ENCODE measurements at regions not wholly inside any gene's neighbourhood (a gene's known extent, or its start where the extent isn't known, plus 50 kb on each side); places are given as distances from the start of the nearest gene placed in this dataset.
A peak's percentile ranks its signal among the peaks of the same experiment; 100 is the strongest.

DNA sequence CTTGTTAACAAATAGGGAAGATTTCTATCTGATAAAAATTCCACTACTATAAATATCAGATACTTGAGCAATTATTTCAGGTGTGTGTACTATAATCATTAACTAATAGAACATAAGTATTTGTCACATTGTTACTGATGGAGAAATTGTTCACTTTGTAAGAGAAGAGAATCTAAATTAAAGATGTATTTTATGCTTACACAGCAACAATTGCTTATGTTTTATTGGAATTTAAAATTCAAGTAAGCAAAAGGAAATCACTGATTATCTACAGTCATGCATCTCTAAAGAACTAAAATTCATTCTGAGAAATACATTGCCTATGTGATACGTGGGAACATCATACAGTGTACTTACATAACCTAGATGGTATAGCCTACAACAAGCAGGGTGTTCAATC, 1590.8 kb downstream of the GRIK2 start:
- no TSS peak for BruUV-seq (replicated peaks)
- H3K36me3 ChIP-seq (replicated peaks in 1 of 2; ENCODE audit: control insufficient read depth in 1 of 2, insufficient read depth in 2 of 2, low read length in 2 of 2), result no peaks in the 10 kb centered on the region

More for the DNA sequence above, 1590.8 kb downstream of the GRIK2 start:
- 4% methylated on average over 1 of the region's 1 CpG for WGBS (ENCODE audit: low lambda C conversion rate)
- H4K20me1 ChIP-seq (ENCODE audit: insufficient read depth, low read length), result no peaks in the 10 kb centered on the region
- no peak for ATAC-seq
- H3K27ac ChIP-seq (ENCODE audit: extremely low read length, insufficient read depth, low read length), result no peak overlapping the region
- in situ Hi-C loops (cut with HindIII; ENCODE audit: extremely low pct_ligation_motif_present, low pct_unique_long_range_greater_than_20kb) (no loop called here), intact Hi-C loops (cut with micrococcal nuclease; ENCODE audit: unreplicated experiment) (no loop called here)
- no peak overlapping the region for H3K4me2 ChIP-seq (ENCODE audit: low read depth, low read length)
- H3K9me3 ChIP-seq (ENCODE audit: low read length), result no peaks in the 10 kb centered on the region
- POLR2A ChIA-PET, result no interaction called here
- TF ChIP-seq DPF2 (CRISPR knock-in tag; IDR thresholded peaks at IDR 0.05; ENCODE audit: borderline replicate concordance, low read depth), result no peak
- TF ChIP-seq MAFK (conservative IDR thresholded peaks at IDR 0.05 in 1 of 2, IDR thresholded peaks at IDR 0.05 in 1 of 2; ENCODE audit: low read length in 2 of 2), result peak; percentile 78 to 85
- no peak for TF ChIP-seq ZBTB7A (CRISPR knock-in tag; IDR thresholded peaks at IDR 0.05)
- no peak for TF ChIP-seq NR2F1 (CRISPR knock-in tag; IDR thresholded peaks at IDR 0.05)
- TF ChIP-seq ATF7-NPFF (CRISPR knock-in tag; IDR thresholded peaks at IDR 0.05; ENCODE audit: low read depth), result no peak
- no peak for TF ChIP-seq CENPX (CRISPR knock-in tag; IDR thresholded peaks at IDR 0.05)
- no peak for TF ChIP-seq BHLHE40 (IDR thresholded peaks at IDR 0.05; ENCODE audit: low read length)
- no peak for TF ChIP-seq USF2 (IDR thresholded peaks at IDR 0.05; ENCODE audit: low read depth, low read length)
- TF ChIP-seq USF2 (CRISPR knock-in tag; IDR thresholded peaks at IDR 0.05; ENCODE audit: borderline replicate concordance), result no peak
- TF ChIP-seq ZNF256 (CRISPR knock-in tag; conservative IDR thresholded peaks at IDR 0.05), result no peak
- TF ChIP-seq, protein P1, sequence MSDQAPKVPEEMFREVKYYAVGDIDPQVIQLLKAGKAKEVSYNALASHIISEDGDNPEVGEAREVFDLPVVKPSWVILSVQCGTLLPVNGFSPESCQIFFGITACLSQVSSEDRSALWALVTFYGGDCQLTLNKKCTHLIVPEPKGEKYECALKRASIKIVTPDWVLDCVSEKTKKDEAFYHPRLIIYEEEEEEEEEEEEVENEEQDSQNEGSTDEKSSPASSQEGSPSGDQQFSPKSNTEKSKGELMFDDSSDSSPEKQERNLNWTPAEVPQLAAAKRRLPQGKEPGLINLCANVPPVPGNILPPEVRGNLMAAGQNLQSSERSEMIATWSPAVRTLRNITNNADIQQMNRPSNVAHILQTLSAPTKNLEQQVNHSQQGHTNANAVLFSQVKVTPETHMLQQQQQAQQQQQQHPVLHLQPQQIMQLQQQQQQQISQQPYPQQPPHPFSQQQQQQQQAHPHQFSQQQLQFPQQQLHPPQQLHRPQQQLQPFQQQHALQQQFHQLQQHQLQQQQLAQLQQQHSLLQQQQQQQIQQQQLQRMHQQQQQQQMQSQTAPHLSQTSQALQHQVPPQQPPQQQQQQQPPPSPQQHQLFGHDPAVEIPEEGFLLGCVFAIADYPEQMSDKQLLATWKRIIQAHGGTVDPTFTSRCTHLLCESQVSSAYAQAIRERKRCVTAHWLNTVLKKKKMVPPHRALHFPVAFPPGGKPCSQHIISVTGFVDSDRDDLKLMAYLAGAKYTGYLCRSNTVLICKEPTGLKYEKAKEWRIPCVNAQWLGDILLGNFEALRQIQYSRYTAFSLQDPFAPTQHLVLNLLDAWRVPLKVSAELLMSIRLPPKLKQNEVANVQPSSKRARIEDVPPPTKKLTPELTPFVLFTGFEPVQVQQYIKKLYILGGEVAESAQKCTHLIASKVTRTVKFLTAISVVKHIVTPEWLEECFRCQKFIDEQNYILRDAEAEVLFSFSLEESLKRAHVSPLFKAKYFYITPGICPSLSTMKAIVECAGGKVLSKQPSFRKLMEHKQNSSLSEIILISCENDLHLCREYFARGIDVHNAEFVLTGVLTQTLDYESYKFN (CRISPR knock-in tag; conservative IDR thresholded peaks at IDR 0.05), result no peak
- no peak for TF ChIP-seq ZNF562 (CRISPR knock-in tag; IDR thresholded peaks at IDR 0.05; ENCODE audit: borderline replicate concordance)
- TF ChIP-seq MAFF (IDR thresholded peaks at IDR 0.05; ENCODE audit: low read depth, low read length), result peak; percentile 64; the same call in 1 of the 2 replicates
- CTCF ChIA-PET (ENCODE audit: low intra/inter-chr PET ratio, low total read pairs), result no interaction called here
- no peak overlapping the region for H2AFZ ChIP-seq (ENCODE audit: low read length)
- H3K79me2 ChIP-seq (ENCODE audit: insufficient read depth, low read length), result no peaks in the 10 kb centered on the region
- H3K9ac ChIP-seq (ENCODE audit: insufficient read depth, low read depth, low read length), result no peak overlapping the region
- H3K4me1 ChIP-seq (ENCODE audit: insufficient read depth, low read length), result no peaks in the 10 kb centered on the region
- no peak for FAIRE-seq
- no peak for DNase-seq (ENCODE audit: low spot score)
- H3K27me3 ChIP-seq (ENCODE audit: control insufficient read depth in 1 of 2, insufficient read depth in 2 of 2, low read length in 2 of 2), result no peaks in the 10 kb centered on the region
- no peak overlapping the region for H3K4me3 ChIP-seq (replicated peaks in 1 of 3; ENCODE audit: insufficient read depth in 1 of 3, low read depth in 2 of 3, low read length in 3 of 3)

All from HepG2 (cell line).